Common myeloid progenitor, CD34-positive (primary cell): ENCODE measurements at regions not wholly inside any gene's neighbourhood (a gene's known extent, or its start where the extent isn't known, plus 50 kb on each side); places are given as distances from the start of the nearest gene placed in this dataset.

Experiments
- CTCF ChIA-PET: fragments of 350-600 bp; sonication (Branson Sonifier 250); formaldehyde crosslinking; loops from one replicate; lab custom pipeline; 2021; ENCODE audit warnings: antibody characterized with exemption; lab: Charles Lee
- POLR2A ChIA-PET: fragments of 350-600 bp; sonication (Branson Sonifier 250); formaldehyde crosslinking; loops from one replicate; lab custom pipeline; 2021; ENCODE audit warnings: antibody characterized with exemption; lab: Charles Lee
- DNase-seq, 3 donors: peaks; one replicate each; pipeline versions ENCODE4 v3.0.0 to v3.0.0-alpha.2; 2013
- H3K27ac ChIP-seq, 2 experiments: 1 replicate in 1 of 2; 2 replicates in 1 of 2; pipeline ENCODE4 v1.7.0; 2013; ENCODE audit warnings: inconsistent platforms in 2 of 2, low read length in 2 of 2, mild to moderate bottlenecking in 2 of 2, low read depth in 1 of 2, moderate library complexity in 1 of 2; ENCODE audit not compliant: severe bottlenecking in 2 of 2, insufficient read depth in 1 of 2, poor library complexity in 1 of 2
- H3K27me3 ChIP-seq, 5 experiments: replicated peaks in 2 of 5; 1 replicate in 3 of 5; 2 replicates in 2 of 5; pipeline versions ENCODE4 v1.6.1 to v1.7.0; 2013; ENCODE audit warnings: low read length in 4 of 5, mild to moderate bottlenecking in 2 of 5, moderate library complexity in 2 of 5, inconsistent platforms in 1 of 5; ENCODE audit not compliant: insufficient read depth in 5 of 5, control insufficient read depth in 4 of 5
- H3K36me3 ChIP-seq, 4 experiments: 1 replicate in 2 of 4; 2 replicates in 2 of 4; pipeline versions ENCODE4 v1.6.1 to v1.7.0; 2013; ENCODE audit warnings: low read length in 3 of 4, control low read depth in 1 of 4, mild to moderate bottlenecking in 1 of 4; ENCODE audit not compliant: control insufficient read depth in 4 of 4, insufficient read depth in 4 of 4
- H3K4me1 ChIP-seq, 4 experiments: 1 replicate in 3 of 4; 2 replicates in 1 of 4; pipeline versions ENCODE4 v1.6.1 to v1.7.1; 2013; ENCODE audit warnings: low read length in 3 of 4, mild to moderate bottlenecking in 3 of 4, control low read depth in 1 of 4, inconsistent platforms in 1 of 4, moderate library complexity in 1 of 4; ENCODE audit not compliant: control insufficient read depth in 4 of 4, insufficient read depth in 4 of 4; ENCODE audit errors: control extremely low read depth in 1 of 4
- H3K4me3 ChIP-seq, 7 experiments: 1 replicate in 4 of 7; 2 replicates in 3 of 7; pipeline versions ENCODE4 v1.5.1 to v1.7.0; 2013; ENCODE audit warnings: mild to moderate bottlenecking in 7 of 7, low read length in 6 of 7, moderate library complexity in 6 of 7, inconsistent platforms in 2 of 7, low read depth in 2 of 7, control low read depth in 1 of 7; ENCODE audit not compliant: insufficient read depth in 4 of 7, control insufficient read depth in 1 of 7; ENCODE audit errors: extremely low read depth in 1 of 7
- H3K9me3 ChIP-seq, 5 experiments: 1 replicate in 4 of 5; 2 replicates in 1 of 5; pipeline versions ENCODE4 v1.6.1 to v1.7.1; 2013; ENCODE audit warnings: low read length in 4 of 5, mild to moderate bottlenecking in 2 of 5, inconsistent platforms in 1 of 5, low read depth in 1 of 5, moderate library complexity in 1 of 5; ENCODE audit not compliant: control insufficient read depth in 4 of 5, insufficient read depth in 2 of 5; ENCODE audit errors: control extremely low read depth in 1 of 5
- WGBS: methylation state at CpG from one replicate; pipeline ENCODE4 v1.1.5; 2013; ENCODE audit not compliant: insufficient coverage; 5-methylcytosine and 5-hydroxymethylcytosine counted together

- H3K9me3 ChIP-seq, result no peaks in the 10 kb centered on the region
- no peak overlapping the region for H3K4me3 ChIP-seq
- no peaks in the 10 kb centered on the region for H3K36me3 ChIP-seq
- no CpG with 5 or more reads among the region's 1 CpG for WGBS
- no peaks in the 10 kb centered on the region for H3K27me3 ChIP-seq
- no peaks in the 10 kb centered on the region for H3K4me1 ChIP-seq
- DNase-seq, result no peak
- POLR2A ChIA-PET, result interaction anchor here (1.2 kb wide), 1 partner anchor 349 kb away, joined by 3 read pairs; no protein-coding TSS in a partner anchor
- CTCF ChIA-PET, result no interaction called here
- no peak overlapping the region for H3K27ac ChIP-seq
These were observed 217.3 kb upstream of the GRIA4 start for GRCh38 chr11:105392556-105392955.

- no peaks in the 10 kb centered on the region for H3K27me3 ChIP-seq
- H3K27ac ChIP-seq, result no peak overlapping the region
- no peak overlapping the region for H3K4me3 ChIP-seq
- H3K9me3 ChIP-seq, result no peaks in the 10 kb centered on the region
- H3K36me3 ChIP-seq, result no peaks in the 10 kb centered on the region
- no peak for DNase-seq
- CTCF ChIA-PET, result interaction anchor here (1.3 kb wide), 1 partner anchor 51 kb away, joined by 3 read pairs; no protein-coding TSS in a partner anchor
- POLR2A ChIA-PET, result no interaction called here
- WGBS, result 94% methylated on average over 3 of the region's 5 CpGs
- no peaks in the 10 kb centered on the region for H3K4me1 ChIP-seq
These were observed 219.9 kb upstream of the GRIA4 start for GRCh38 chr11:105389952-105390351.

- no peak for DNase-seq
- CTCF ChIA-PET, result no interaction called here
- Histone ChIP-seq H3K9me3 (no peaks in the 10 kb centered on the region), H3K36me3 (no peaks in the 10 kb centered on the region), H3K4me1 (no peaks in the 10 kb centered on the region), H3K27me3 (no peaks in the 10 kb centered on the region), H3K27ac (no peak overlapping the region), H3K4me3 (no peak overlapping the region)
- POLR2A ChIA-PET, result no interaction called here
These were observed 221.9 kb upstream of the GRIA4 start for GRCh38 chr11:105388006-105388405.

- Histone ChIP-seq H3K4me1 (no peaks in the 10 kb centered on the region), H3K27me3 (no peaks in the 10 kb centered on the region), H3K9me3 (no peaks in the 10 kb centered on the region), H3K4me3 (no peak overlapping the region), H3K36me3 (no peaks in the 10 kb centered on the region), H3K27ac (no peak overlapping the region)
- ChIA-PET CTCF (no interaction called here), POLR2A (no interaction called here)
- no peak for DNase-seq
- WGBS, result no CpG with 5 or more reads among the region's 3 CpGs
These were observed 227.9 kb upstream of the GRIA4 start for GRCh38 chr11:105381941-105382340.

GRCh38 chr11:105377870-105378269 is 232.0 kb upstream of the GRIA4 start:
- Histone ChIP-seq H3K27ac (no peak overlapping the region), H3K36me3 (no peaks in the 10 kb centered on the region), H3K9me3 (peaks cover 0 to 7% (median 0%) of the 10 kb centered on the region in 5 experiments), H3K4me1 (no peaks in the 10 kb centered on the region), H3K4me3 (no peak overlapping the region), H3K27me3 (no peaks in the 10 kb centered on the region)
- no CpG with 5 or more reads among the region's 5 CpGs for WGBS
- CTCF ChIA-PET, result no interaction called here
- POLR2A ChIA-PET, result no interaction called here
- DNase-seq, result no peak

- H3K27ac ChIP-seq, result no peak overlapping the region
- ChIA-PET POLR2A (no interaction called here), CTCF (no interaction called here)
- no peak overlapping the region for H3K4me3 ChIP-seq
- no peak for DNase-seq
- no peaks in the 10 kb centered on the region for H3K4me1 ChIP-seq
- peaks cover 0 to 7% (median 1%) of the 10 kb centered on the region in 5 experiments for H3K9me3 ChIP-seq
- H3K36me3 ChIP-seq, result no peaks in the 10 kb centered on the region
- H3K27me3 ChIP-seq, result no peaks in the 10 kb centered on the region
- WGBS, result 95% methylated on average over 4 of the region's 6 CpGs
These were observed 232.6 kb upstream of the CARD18 start for GRCh38 chr11:105372206-105372605.

GRCh38 chr11:105371311-105371710 is 231.7 kb upstream of the CARD18 start:
- Histone ChIP-seq H3K4me1 (no peaks in the 10 kb centered on the region), H3K27ac (no peak overlapping the region), H3K4me3 (no peak overlapping the region), H3K36me3 (no peaks in the 10 kb centered on the region), H3K9me3 (peaks cover 0 to 7% (median 1%) of the 10 kb centered on the region in 5 experiments), H3K27me3 (no peaks in the 10 kb centered on the region)
- WGBS, result 83% methylated on average over 1 of the region's 4 CpGs
- no peak for DNase-seq
- ChIA-PET POLR2A (no interaction called here), CTCF (no interaction called here)
